Astrocyte (in vitro differentiated cells and primary cell): ENCODE measurements at regions not wholly inside any gene's neighbourhood (a gene's known extent, or its start where the extent isn't known, plus 50 kb on each side); places are given as distances from the start of the nearest gene placed in this dataset.

Source experiments
- DNase-seq: peaks from one replicate; pipeline ENCODE4 v3.0.0-alpha.2; 2010; ENCODE audit warnings: low read depth
- FAIRE-seq: peaks from 2 replicates; lab custom pipeline; 2011; peaks lifted over from hg19 to GRCh38; lab: Jason Lieb, UNC
- H2AFZ ChIP-seq: 2 replicates; pipeline ENCODE4 v1.6.0; 2012; ENCODE audit warnings: low read depth, low read length, inconsistent platforms
- H3K27ac ChIP-seq: 2 replicates; pipeline ENCODE4 v1.5.1; 2011; ENCODE audit warnings: low read depth, low read length, inconsistent platforms
- H3K27me3 ChIP-seq: 2 replicates; pipeline ENCODE4 v1.6.0; 2011; ENCODE audit warnings: low read length, inconsistent platforms; ENCODE audit not compliant: insufficient read depth
- H3K36me3 ChIP-seq: 2 replicates; pipeline ENCODE4 v1.5.1; 2011; ENCODE audit warnings: low read length, inconsistent platforms; ENCODE audit not compliant: insufficient read depth
- H3K4me1 ChIP-seq: 2 replicates; pipeline ENCODE4 v1.5.1; 2011; ENCODE audit warnings: low read length, inconsistent platforms; ENCODE audit not compliant: insufficient read depth
- H3K4me2 ChIP-seq: 2 replicates; pipeline ENCODE4 v1.6.0; 2012; ENCODE audit warnings: low read length, inconsistent platforms
- H3K4me3 ChIP-seq: 2 replicates; pipeline ENCODE4 v1.5.1; 2011; ENCODE audit warnings: low read depth, mild to moderate bottlenecking, low read length, inconsistent platforms; ENCODE audit not compliant: insufficient read depth
- H3K79me2 ChIP-seq: 2 replicates; pipeline ENCODE4 v1.6.0; 2012; ENCODE audit warnings: mild to moderate bottlenecking, low read length, inconsistent platforms; ENCODE audit not compliant: insufficient read depth
- H3K9ac ChIP-seq: 2 replicates; pipeline ENCODE4 v1.6.0; 2012; ENCODE audit warnings: mild to moderate bottlenecking, low read length, inconsistent platforms
- H3K9me3 ChIP-seq: 2 replicates; pipeline ENCODE4 v1.5.1; 2012; ENCODE audit warnings: low read depth, mild to moderate bottlenecking, low read length, inconsistent platforms; ENCODE audit not compliant: insufficient read depth
- H4K20me1 ChIP-seq: 2 replicates; pipeline ENCODE4 v1.6.0; 2012; ENCODE audit warnings: low read length, inconsistent platforms; ENCODE audit not compliant: insufficient read depth
- H3K27ac Mint-ChIP-seq: one replicate; pipeline ENCODE4 v1.8.0; 2021; ENCODE audit warnings: mild to moderate bottlenecking, mixed read lengths; ENCODE audit not compliant: unreplicated experiment
- H3K27me3 Mint-ChIP-seq: one replicate; pipeline ENCODE4 v1.8.0; 2021; ENCODE audit warnings: low read depth, mixed read lengths; ENCODE audit not compliant: unreplicated experiment
- H3K36me3 Mint-ChIP-seq: one replicate; pipeline ENCODE4 v1.8.0; 2021; ENCODE audit warnings: low read depth, mixed read lengths; ENCODE audit not compliant: unreplicated experiment
- H3K4me1 Mint-ChIP-seq: one replicate; pipeline ENCODE4 v1.8.0; 2021; ENCODE audit warnings: low read depth, mixed read lengths; ENCODE audit not compliant: unreplicated experiment
- H3K4me3 Mint-ChIP-seq: one replicate; pipeline ENCODE4 v1.8.0; 2021; ENCODE audit warnings: mild to moderate bottlenecking, moderate library complexity, mixed read lengths; ENCODE audit not compliant: unreplicated experiment
- H3K9me3 Mint-ChIP-seq: one replicate; pipeline ENCODE4 v1.8.0; 2021; ENCODE audit warnings: mild to moderate bottlenecking, mixed read lengths; ENCODE audit not compliant: unreplicated experiment
- EZH2 ChIP-seq: IDR thresholded peaks from 2 replicates; pipeline ENCODE4 v1.6.1; 2012; ENCODE audit warnings: mild to moderate bottlenecking, low read length, inconsistent platforms; ENCODE audit not compliant: insufficient read depth
- TF ChIP-seq, protein P1 (sequence below): IDR thresholded peaks from 2 replicates; pipeline ENCODE4 v1.5.1; 2011; ENCODE audit warnings: low read depth, mild to moderate bottlenecking, inconsistent platforms, low read length, moderate library complexity; ENCODE audit not compliant: insufficient read depth

DNA sequence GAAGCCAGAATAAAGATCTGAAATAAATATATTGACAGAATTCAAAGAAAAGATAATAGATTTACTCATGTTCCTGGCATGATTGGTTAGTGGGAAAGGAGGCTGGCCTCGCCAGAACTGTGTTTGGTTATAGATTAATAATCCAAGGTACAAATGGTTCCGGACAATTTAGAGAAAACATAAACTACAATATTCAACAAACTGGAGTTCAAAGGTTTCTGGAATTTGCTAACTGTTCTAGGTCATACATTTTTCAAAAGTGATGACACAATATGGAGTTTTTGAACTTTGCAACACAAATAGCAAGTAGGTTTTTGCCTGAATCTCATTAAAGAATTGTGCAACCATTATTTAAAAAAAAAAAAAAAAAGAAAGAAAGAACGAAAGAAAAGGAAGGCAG lies 251.7 kb upstream of the SALL1 start:
- H3K9me3 ChIP-seq: no peaks in the 10 kb centered on the region
- FAIRE-seq: no peak
- TF ChIP-seq, protein P1, sequence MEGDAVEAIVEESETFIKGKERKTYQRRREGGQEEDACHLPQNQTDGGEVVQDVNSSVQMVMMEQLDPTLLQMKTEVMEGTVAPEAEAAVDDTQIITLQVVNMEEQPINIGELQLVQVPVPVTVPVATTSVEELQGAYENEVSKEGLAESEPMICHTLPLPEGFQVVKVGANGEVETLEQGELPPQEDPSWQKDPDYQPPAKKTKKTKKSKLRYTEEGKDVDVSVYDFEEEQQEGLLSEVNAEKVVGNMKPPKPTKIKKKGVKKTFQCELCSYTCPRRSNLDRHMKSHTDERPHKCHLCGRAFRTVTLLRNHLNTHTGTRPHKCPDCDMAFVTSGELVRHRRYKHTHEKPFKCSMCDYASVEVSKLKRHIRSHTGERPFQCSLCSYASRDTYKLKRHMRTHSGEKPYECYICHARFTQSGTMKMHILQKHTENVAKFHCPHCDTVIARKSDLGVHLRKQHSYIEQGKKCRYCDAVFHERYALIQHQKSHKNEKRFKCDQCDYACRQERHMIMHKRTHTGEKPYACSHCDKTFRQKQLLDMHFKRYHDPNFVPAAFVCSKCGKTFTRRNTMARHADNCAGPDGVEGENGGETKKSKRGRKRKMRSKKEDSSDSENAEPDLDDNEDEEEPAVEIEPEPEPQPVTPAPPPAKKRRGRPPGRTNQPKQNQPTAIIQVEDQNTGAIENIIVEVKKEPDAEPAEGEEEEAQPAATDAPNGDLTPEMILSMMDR: no peak
- TF ChIP-seq EZH2: no peak
- no peak overlapping the region for H3K4me2 ChIP-seq
- no peak overlapping the region for H3K4me3 Mint-ChIP-seq
- no peak overlapping the region for H3K27ac ChIP-seq
- no peaks in the 10 kb centered on the region for H3K36me3 Mint-ChIP-seq
- no peak overlapping the region for H3K9ac ChIP-seq
- H3K27me3 Mint-ChIP-seq: peaks cover 9% of the 10 kb centered on the region
- H3K4me1 Mint-ChIP-seq: no peaks in the 10 kb centered on the region
- no peak overlapping the region for H3K4me3 ChIP-seq
- H3K79me2 ChIP-seq: no peaks in the 10 kb centered on the region
- peaks cover 7% of the 10 kb centered on the region for H3K4me1 ChIP-seq
- H3K27ac Mint-ChIP-seq: no peak overlapping the region
- H3K36me3 ChIP-seq: no peaks in the 10 kb centered on the region
- H3K27me3 ChIP-seq: no peaks in the 10 kb centered on the region
- H2AFZ ChIP-seq: no peak overlapping the region
- peaks cover 14% of the 10 kb centered on the region for H3K9me3 Mint-ChIP-seq
- no peaks in the 10 kb centered on the region for H4K20me1 ChIP-seq
- no peak for DNase-seq

DNA sequence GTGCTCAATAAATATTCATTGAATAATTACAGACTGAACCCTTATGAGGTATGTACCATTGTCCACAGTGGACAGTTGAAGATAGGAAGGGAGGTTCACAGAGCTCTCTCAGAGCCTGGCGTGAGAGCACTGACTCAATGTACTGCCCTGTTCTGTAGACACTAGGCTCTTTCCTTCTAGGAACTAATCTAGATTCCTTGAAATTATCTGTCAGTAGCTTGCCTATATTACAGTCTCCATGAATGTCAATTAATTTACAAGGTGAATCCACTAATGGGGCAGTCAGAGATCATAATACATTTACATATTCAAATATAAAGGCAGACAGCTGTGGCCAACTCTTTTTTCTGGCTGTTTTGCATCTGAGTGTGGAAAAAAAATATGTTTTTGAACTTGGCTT lies 251.2 kb upstream of the SALL1 start:
- no peak for FAIRE-seq
- Histone ChIP-seq H3K4me1 (peaks cover 2% of the 10 kb centered on the region), H3K4me3 (no peak overlapping the region), H4K20me1 (no peaks in the 10 kb centered on the region), H3K27ac (no peak overlapping the region), H3K9ac (no peak overlapping the region), H3K4me2 (no peak overlapping the region), H3K9me3 (no peaks in the 10 kb centered on the region), H2AFZ (no peak overlapping the region), H3K36me3 (no peaks in the 10 kb centered on the region), H3K27me3 (no peaks in the 10 kb centered on the region), H3K79me2 (no peaks in the 10 kb centered on the region)
- Mint-ChIP-seq H3K4me3 (no peak overlapping the region), H3K9me3 (peaks cover 16% of the 10 kb centered on the region), H3K27me3 (peaks cover 11% of the 10 kb centered on the region), H3K36me3 (no peaks in the 10 kb centered on the region), H3K4me1 (no peaks in the 10 kb centered on the region), H3K27ac (no peak overlapping the region)
- TF ChIP-seq, protein P1: no peak
- TF ChIP-seq EZH2: no peak
- no peak for DNase-seq

DNA sequence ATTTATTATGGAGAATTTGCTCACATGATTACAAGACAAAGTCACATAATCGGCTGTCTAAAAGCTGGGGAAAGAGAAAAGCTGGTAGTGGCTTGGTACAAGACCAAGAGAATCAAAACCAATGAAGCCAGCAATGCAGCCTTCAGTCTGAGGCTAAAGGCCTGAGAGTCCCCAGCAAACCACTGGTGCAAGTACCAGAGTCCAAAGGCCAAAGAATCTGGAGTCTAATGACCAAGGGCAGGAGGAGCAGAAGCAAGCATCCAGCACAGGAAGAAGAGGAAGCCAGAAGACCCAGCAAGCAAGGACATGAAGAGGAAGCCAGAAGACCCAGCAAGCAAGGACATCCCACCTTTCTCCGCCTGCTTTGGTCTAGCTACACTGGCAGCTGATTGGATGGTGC lies 250.6 kb upstream of the SALL1 start:
- Mint-ChIP-seq H3K27me3 (peaks cover 11% of the 10 kb centered on the region), H3K4me3 (no peak overlapping the region), H3K4me1 (no peaks in the 10 kb centered on the region), H3K9me3 (peaks cover 16% of the 10 kb centered on the region), H3K36me3 (no peaks in the 10 kb centered on the region), H3K27ac (no peak overlapping the region)
- no peak overlapping the region for H3K9ac ChIP-seq
- H3K9me3 ChIP-seq: no peaks in the 10 kb centered on the region
- no peak overlapping the region for H3K4me2 ChIP-seq
- FAIRE-seq (peak; percentile 9), DNase-seq (no peak)
- H3K4me3 ChIP-seq: no peak overlapping the region
- no peaks in the 10 kb centered on the region for H3K79me2 ChIP-seq
- H3K27me3 ChIP-seq: no peaks in the 10 kb centered on the region
- TF ChIP-seq, protein P1: no peak
- no peaks in the 10 kb centered on the region for H4K20me1 ChIP-seq
- H2AFZ ChIP-seq: no peak overlapping the region
- no peaks in the 10 kb centered on the region for H3K4me1 ChIP-seq
- H3K27ac ChIP-seq: no peak overlapping the region
- H3K36me3 ChIP-seq: no peaks in the 10 kb centered on the region
